K562 (cell line): ENCODE measurements at regions not wholly inside any gene's neighbourhood (a gene's known extent, or its start where the extent isn't known, plus 50 kb on each side); places are given as distances from the start of the nearest gene placed in this dataset.
"Not testable (repeated sequence)": the region's sequence is repeated elsewhere in the genome, so short reads cannot be mapped to it uniquely, and the experiment has no call there.

Experiments used
- ATAC-seq: fragments of 200-7000 bp; cut with Tn5 transposase; 3 replicates; pipeline ENCODE4 v1.9.1; 2020; ENCODE audit warnings: moderate library complexity
- BruUV-seq: library from RNA; stranded (reverse); fragments of 400-500 nt; replicated peaks from 2 replicates; lab custom pipeline; 2021; lab: Mats Ljungman, UMichigan
- CTCF ChIA-PET: fragments of 300-600 bp; formaldehyde crosslinking; extraction: SDS; loops from one replicate; lab custom pipeline; 2021; ENCODE audit warnings: low intra/inter-chr PET ratio; lab: Yijun Ruan, JAX
- POLR2A ChIA-PET: fragments of 300-600, 350-650 bp; sonication (Branson Sonifier 250); formaldehyde crosslinking; extraction: SDS; loops from one replicate; lab custom pipeline; 2021; ENCODE audit warnings: antibody characterized with exemption, inconsistent platforms; lab: Yijun Ruan, JAX
- DNase-seq, 4 experiments: peaks; one replicate each; pipeline versions ENCODE4 v3.0.0 to v3.0.0-alpha.2; 2011 to 2018; ENCODE audit warnings: low spot score in 3 of 4, mixed read lengths in 3 of 4; ENCODE audit errors: extremely low read depth in 1 of 4
- FAIRE-seq: peaks from 2 replicates; lab custom pipeline; 2011; peaks lifted over from hg19 to GRCh38; lab: Jason Lieb, UNC
- H2AFZ ChIP-seq: 2 replicates; pipeline ENCODE4 v1.6.0; 2011; ENCODE audit warnings: low read depth, low read length, control low read depth, inconsistent platforms
- H3K27ac ChIP-seq: fragments of 200-600 bp; 3 replicates; pipeline ENCODE4 v1.8.0; 2011; ENCODE audit warnings: low read depth, mild to moderate bottlenecking, control low read depth, inconsistent platforms, low read length, moderate library complexity, mixed read lengths; ENCODE audit errors: extremely low read depth
- H3K27me3 ChIP-seq, 2 experiments: fragments of 300-600 bp in 1 of 2; 2 replicates in 1 of 2; 3 replicates in 1 of 2; pipeline versions ENCODE4 v1.6.0 to v1.8.0; 2011; ENCODE audit warnings: inconsistent platforms in 2 of 2, low read length in 2 of 2, mild to moderate bottlenecking in 1 of 2, mixed read lengths in 1 of 2, moderate library complexity in 1 of 2; ENCODE audit not compliant: control insufficient read depth in 2 of 2, insufficient read depth in 2 of 2
- H3K36me3 ChIP-seq: fragments of 300-600 bp; 3 replicates; pipeline ENCODE4 v1.8.0; 2011; ENCODE audit warnings: mild to moderate bottlenecking, low read length, inconsistent platforms; ENCODE audit not compliant: control insufficient read depth, insufficient read depth
- H3K4me1 ChIP-seq, 2 experiments: fragments of 200-600 bp in 1 of 2; replicated peaks in 1 of 2; 2 replicates in 1 of 2; 3 replicates in 1 of 2; pipeline versions ENCODE4 v1.5.1 to v1.8.0; 2011; ENCODE audit warnings: inconsistent platforms in 2 of 2, low read length in 2 of 2, mild to moderate bottlenecking in 1 of 2, mixed read lengths in 1 of 2, moderate library complexity in 1 of 2; ENCODE audit not compliant: control insufficient read depth in 2 of 2, insufficient read depth in 2 of 2
- H3K4me2 ChIP-seq: 2 replicates; pipeline ENCODE4 v1.6.1; 2011; ENCODE audit warnings: low read length, control low read depth, inconsistent platforms, mixed read lengths; ENCODE audit not compliant: insufficient read depth
- H3K4me3 ChIP-seq: fragments of 200-600 bp; sonication (generic), shearing (Covaris generic); 2 replicates; pipeline ENCODE4 v1.5.1; 2016; ENCODE audit warnings: control low read depth, inconsistent platforms
- H3K79me2 ChIP-seq: fragments of 200-600 bp; 3 replicates; pipeline ENCODE4 v1.8.0; 2011; ENCODE audit warnings: low read length, inconsistent platforms; ENCODE audit not compliant: control insufficient read depth, insufficient read depth
- H3K9ac ChIP-seq, 2 experiments: 2 replicates each; pipeline versions ENCODE4 v1.6.0 to v1.6.1; 2011; ENCODE audit warnings: low read depth in 2 of 2, low read length in 2 of 2, control low read depth in 1 of 2, inconsistent platforms in 1 of 2, mild to moderate bottlenecking in 1 of 2, mixed read lengths in 1 of 2; ENCODE audit not compliant: insufficient read depth in 1 of 2
- H3K9me1 ChIP-seq: one replicate; pipeline ENCODE4 v1.6.0; 2011; ENCODE audit warnings: inconsistent platforms, mild to moderate bottlenecking, low read length, moderate library complexity; ENCODE audit not compliant: control insufficient read depth, insufficient read depth
- H3K9me3 ChIP-seq: replicated peaks from 2 replicates; pipeline ENCODE4 v1.5.1; 2011; ENCODE audit warnings: low read depth, low read length, inconsistent platforms; ENCODE audit not compliant: control insufficient read depth, insufficient read depth
- H4K20me1 ChIP-seq: replicated peaks from 2 replicates; pipeline ENCODE4 v1.6.1; 2011; ENCODE audit warnings: low read length, inconsistent platforms, mixed read lengths; ENCODE audit not compliant: control insufficient read depth, insufficient read depth
- BACH1 ChIP-seq: fragments of 200-800 bp; sonication (Bioruptor generic); IDR thresholded peaks from 2 replicates; pipeline ENCODE4 v1.6.1; 2016; ENCODE audit warnings: missing genetic modification characterization, missing compliant biosample characterization
- CHD2 ChIP-seq: IDR thresholded peaks from 2 replicates; pipeline ENCODE4 v1.6.1; 2011; ENCODE audit warnings: low read depth, low read length
- SREBF1 ChIP-seq: fragments of 150-350 bp; IDR thresholded peaks from 2 replicates; pipeline ENCODE4 v1.6.1; 2014; ENCODE audit warnings: antibody characterized with exemption, low read depth, low read length, borderline replicate concordance
- TCFL5 ChIP-seq: fragments of 250-450 bp; sonication (Bioruptor Pico); conservative IDR thresholded peaks from 2 replicates; pipeline ENCODE4 v1.6.1; 2021; ENCODE audit warnings: mild to moderate bottlenecking, moderate library complexity, matching md5 sums
- ZBTB1 ChIP-seq: sonication (generic); formaldehyde crosslinking; IDR thresholded peaks from 2 replicates; pipeline ENCODE4 v1.8.1; 2023; ENCODE audit warnings: missing genetic modification reagents, low read depth, mild to moderate bottlenecking, borderline replicate concordance
- ZBTB43 ChIP-seq: sonication (generic); formaldehyde crosslinking; IDR thresholded peaks from 2 replicates; pipeline ENCODE4 v1.8.0; 2023; ENCODE audit warnings: mild to moderate bottlenecking, missing genetic modification reagents
- ZFP30 ChIP-seq: fragments of 250-450 bp; sonication (Bioruptor Pico); IDR thresholded peaks from 2 replicates; pipeline ENCODE4 v1.8.0; 2022; ENCODE audit warnings: moderate library complexity, mild to moderate bottlenecking, inconsistent platforms, borderline replicate concordance
- ZFX ChIP-seq: sonication (generic); formaldehyde crosslinking; IDR thresholded peaks from 2 replicates; pipeline ENCODE4 v1.8.0; 2022; ENCODE audit warnings: mild to moderate bottlenecking, missing genetic modification reagents, moderate library complexity
- ZNF140 ChIP-seq: fragments of 250-450 bp; sonication (Bioruptor Pico); IDR thresholded peaks from 2 replicates; pipeline ENCODE4 v1.8.0; 2021; ENCODE audit warnings: moderate library complexity, mild to moderate bottlenecking, inconsistent platforms
- ZNF175 ChIP-seq: fragments of 200-800 bp; sonication (Bioruptor generic); IDR thresholded peaks from 2 replicates; pipeline ENCODE4 v1.6.1; 2016; ENCODE audit warnings: low read depth, mild to moderate bottlenecking, missing genetic modification characterization, missing compliant biosample characterization
- ZNF431 ChIP-seq: sonication (generic); formaldehyde crosslinking; IDR thresholded peaks from 2 replicates; pipeline ENCODE4 v1.8.0; 2022; ENCODE audit warnings: mild to moderate bottlenecking, missing genetic modification reagents
- WGBS: fragments of 100-300 bp; shearing (Covaris generic); methylation state at CpG from one replicate; pipeline ENCODE4 v1.1.6; 2016; ENCODE audit warnings: low coverage, mixed read lengths; ENCODE audit not compliant: insufficient coverage; ENCODE audit errors: missing lambda C conversion rate; 5-methylcytosine and 5-hydroxymethylcytosine counted together
- in situ Hi-C: fragments of 300-500 bp; cut with MboI; formaldehyde crosslinking; loops from 4 replicates; pipeline ENCODE4 v1.15.0; 2018; ENCODE audit warnings: inconsistent platforms, mixed read lengths
- intact Hi-C: fragments of 100-400 bp; cut with micrococcal nuclease; formaldehyde crosslinking; loops from 2 replicates; pipeline ENCODE4 v1.14.2; 2022

- TF ChIP-seq ZBTB43 (CRISPR knock-in tag) = no peak
- no peak for TF ChIP-seq ZNF140
- no peak for TF ChIP-seq ZBTB1
- TF ChIP-seq CHD2 = no peak
- no peak for TF ChIP-seq ZFP30 (CRISPR knock-in tag)
- no peak for TF ChIP-seq SREBF1
- no peak for TF ChIP-seq BACH1
- TF ChIP-seq ZFX (CRISPR knock-in tag) = no peak
- no peak for TF ChIP-seq ZNF175 (CRISPR knock-in tag)
- TF ChIP-seq TCFL5 (CRISPR knock-in tag) = no peak
Measured at GRCh38 chr12:42908712-42909111, 319.2 kb upstream of the PRICKLE1 start (continued).

- H3K9me3 ChIP-seq, H4K20me1 ChIP-seq, H3K9me1 ChIP-seq, DNase-seq, H3K27me3 ChIP-seq, BruUV-seq, H3K4me1 ChIP-seq, H3K4me2 ChIP-seq, H3K27ac ChIP-seq, in situ Hi-C loops, H2AFZ ChIP-seq, CTCF ChIA-PET, ATAC-seq, H3K36me3 ChIP-seq, FAIRE-seq, POLR2A ChIA-PET, H3K4me3 ChIP-seq, H3K9ac ChIP-seq, intact Hi-C loops, H3K79me2 ChIP-seq: not testable (repeated sequence)
- TF ChIP-seq ZNF431 = peak; percentile 97
- 5% methylated on average over 2 of the region's 2 CpGs for WGBS
Measured at GRCh38 chr12:42906801-42907200, 317.3 kb upstream of the PRICKLE1 start.
